NB4 (cell line): ENCODE measurements at regions not wholly inside any gene's neighbourhood (a gene's known extent, or its start where the extent isn't known, plus 50 kb on each side); places are given as distances from the start of the nearest gene placed in this dataset.

Experiments
- CTCF ChIP-seq: IDR thresholded peaks from one replicate; pipeline ENCODE4 v1.5.1; 2012; ENCODE audit warnings: low read depth, low read length
- MYC ChIP-seq: IDR thresholded peaks from 2 replicates; pipeline ENCODE4 v1.6.1; 2011; ENCODE audit warnings: low read depth, low read length
- POLR2A ChIP-seq: IDR thresholded peaks from 2 replicates; pipeline ENCODE4 v1.6.1; 2011; ENCODE audit warnings: mild to moderate bottlenecking; ENCODE audit not compliant: insufficient read length; ENCODE audit errors: extremely low read depth

- TF ChIP-seq CTCF = no peak
- no peak for TF ChIP-seq POLR2A
- TF ChIP-seq MYC = no peak
Observed at GRCh38 chr9:85344901-85345300, 396.9 kb downstream of the AGTPBP1 start.
